ENCODE measurements at regions not wholly inside any gene's neighbourhood (a gene's known extent, or its start where the extent isn't known, plus 50 kb on each side); places are given as distances from the start of the nearest gene placed in this dataset.

DNA sequence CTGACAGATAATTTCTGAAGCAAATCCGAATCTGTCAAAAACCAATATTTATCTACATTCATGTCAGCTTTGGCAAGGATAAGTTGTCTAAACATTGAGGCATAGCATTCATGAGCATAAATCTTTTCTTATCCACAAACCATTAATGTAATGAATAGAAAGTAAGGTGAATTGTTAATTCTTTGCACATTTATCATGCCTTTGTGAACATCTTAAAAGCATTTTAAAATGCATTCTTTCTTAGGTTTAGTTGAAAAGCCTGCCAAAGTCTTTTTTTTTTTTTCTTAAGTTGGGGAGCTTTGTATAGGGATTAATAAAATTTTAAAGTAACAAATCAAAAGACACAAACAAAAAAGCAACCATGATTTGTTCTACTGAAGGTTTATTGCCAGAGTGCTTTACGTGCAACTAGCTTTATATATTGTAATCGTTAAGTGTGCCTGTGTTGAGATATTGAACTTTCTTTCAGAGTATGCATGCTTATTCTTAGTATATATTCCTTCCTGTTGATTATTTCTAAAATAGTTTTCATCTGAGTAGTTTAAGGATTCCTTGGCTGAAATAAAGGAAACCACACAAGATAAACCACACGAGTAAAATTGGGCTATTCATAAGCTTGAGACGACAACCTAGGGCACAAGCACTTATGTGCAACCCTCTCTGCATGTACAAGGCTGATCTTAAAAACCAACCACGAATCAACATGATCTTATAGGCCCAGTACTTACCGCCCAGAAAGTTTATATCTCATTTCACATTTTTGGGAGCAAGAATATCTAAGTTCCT, 1110.9 kb upstream of the CNTN5 start:
- TF ChIP-seq, protein P1, sequence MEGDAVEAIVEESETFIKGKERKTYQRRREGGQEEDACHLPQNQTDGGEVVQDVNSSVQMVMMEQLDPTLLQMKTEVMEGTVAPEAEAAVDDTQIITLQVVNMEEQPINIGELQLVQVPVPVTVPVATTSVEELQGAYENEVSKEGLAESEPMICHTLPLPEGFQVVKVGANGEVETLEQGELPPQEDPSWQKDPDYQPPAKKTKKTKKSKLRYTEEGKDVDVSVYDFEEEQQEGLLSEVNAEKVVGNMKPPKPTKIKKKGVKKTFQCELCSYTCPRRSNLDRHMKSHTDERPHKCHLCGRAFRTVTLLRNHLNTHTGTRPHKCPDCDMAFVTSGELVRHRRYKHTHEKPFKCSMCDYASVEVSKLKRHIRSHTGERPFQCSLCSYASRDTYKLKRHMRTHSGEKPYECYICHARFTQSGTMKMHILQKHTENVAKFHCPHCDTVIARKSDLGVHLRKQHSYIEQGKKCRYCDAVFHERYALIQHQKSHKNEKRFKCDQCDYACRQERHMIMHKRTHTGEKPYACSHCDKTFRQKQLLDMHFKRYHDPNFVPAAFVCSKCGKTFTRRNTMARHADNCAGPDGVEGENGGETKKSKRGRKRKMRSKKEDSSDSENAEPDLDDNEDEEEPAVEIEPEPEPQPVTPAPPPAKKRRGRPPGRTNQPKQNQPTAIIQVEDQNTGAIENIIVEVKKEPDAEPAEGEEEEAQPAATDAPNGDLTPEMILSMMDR (IDR thresholded peaks at IDR 0.05; ENCODE audit: low read depth, low read length, poor library complexity, severe bottlenecking): no peak
- TF ChIP-seq EZH2phosphoT487 (IDR thresholded peaks at IDR 0.05; ENCODE audit: borderline replicate concordance, low read length): no peak
